H1 (cell line): ENCODE measurements at regions not wholly inside any gene's neighbourhood (a gene's known extent, or its start where the extent isn't known, plus 50 kb on each side); places are given as distances from the start of the nearest gene placed in this dataset.

Experiments
- CTCF ChIA-PET: fragments of 300-600 bp; sonication (Branson Sonifier 250); formaldehyde crosslinking; loops from one replicate; lab custom pipeline; 2021; ENCODE audit not compliant: partially characterized antibody; lab: Charles Lee
- POLR2A ChIA-PET: fragments of 300-600 bp; sonication (Branson Sonifier 250); formaldehyde crosslinking; loops from one replicate; lab custom pipeline; 2021; ENCODE audit warnings: inconsistent platforms; ENCODE audit not compliant: partially characterized antibody; lab: Charles Lee
- DNase-seq, 2 experiments: peaks; one replicate each; pipeline versions ENCODE4 v3.0.0 to v3.0.0-alpha.2; 2010 to 2022; ENCODE audit warnings: low spot score in 2 of 2, low read depth in 1 of 2, mixed read lengths in 1 of 2
- FAIRE-seq: peaks from 2 replicates; lab custom pipeline; 2011; peaks lifted over from hg19 to GRCh38; lab: Jason Lieb, UNC
- H2AFZ ChIP-seq: 2 replicates; pipeline ENCODE4 v1.8.1; 2012; ENCODE audit warnings: low read length, inconsistent platforms
- H2AK5ac ChIP-seq: 2 replicates; pipeline ENCODE4 v1.6.1; 2013; ENCODE audit warnings: low read depth, low read length
- H2BK120ac ChIP-seq: replicated peaks from 2 replicates; pipeline ENCODE3; 2013; ENCODE audit warnings: low read depth, low read length, inconsistent platforms
- H2BK12ac ChIP-seq: 2 replicates; pipeline ENCODE4 v1.6.1; 2013; ENCODE audit warnings: low read depth, low read length
- H2BK15ac ChIP-seq: 2 replicates; pipeline ENCODE4 v1.6.1; 2013; ENCODE audit warnings: low read length
- H2BK20ac ChIP-seq: 2 replicates; pipeline ENCODE4 v1.6.1; 2013; ENCODE audit warnings: low read length
- H2BK5ac ChIP-seq: 2 replicates; pipeline ENCODE4 v1.6.1; 2013; ENCODE audit warnings: low read depth, low read length
- H3K14ac ChIP-seq: 2 replicates; pipeline ENCODE4 v1.6.1; 2013; ENCODE audit warnings: inconsistent platforms; ENCODE audit not compliant: insufficient read length
- H3K18ac ChIP-seq: 2 replicates; pipeline ENCODE4 v1.6.1; 2013; ENCODE audit warnings: low read length; ENCODE audit errors: extremely low read depth
- H3K23ac ChIP-seq: 2 replicates; pipeline ENCODE4 v1.6.1; 2013; ENCODE audit warnings: inconsistent platforms; ENCODE audit not compliant: insufficient read length
- H3K23me2 ChIP-seq: 2 replicates; pipeline ENCODE4 v1.6.1; 2013; ENCODE audit warnings: low read depth, low read length
- H3K27ac ChIP-seq: 2 replicates; pipeline ENCODE4 v1.6.1; 2011; ENCODE audit warnings: low read depth, low read length, inconsistent platforms
- H3K27me3 ChIP-seq, 4 experiments: replicated peaks in 1 of 4; 1 replicate in 1 of 4; 2 replicates in 3 of 4; pipeline versions ENCODE4 v1.6.1 to v1.8.1; 2011 to 2013; ENCODE audit warnings: low read length in 3 of 4, mild to moderate bottlenecking in 3 of 4, inconsistent platforms in 2 of 4, mixed read lengths in 2 of 4, moderate library complexity in 1 of 4; ENCODE audit not compliant: control insufficient read depth in 3 of 4, insufficient read depth in 3 of 4; ENCODE audit errors: extremely low read depth in 1 of 4
- H3K36me3 ChIP-seq, 4 experiments: 2 replicates each; pipeline versions ENCODE4 v1.6.1 to v1.8.1; 2011 to 2013; ENCODE audit warnings: mild to moderate bottlenecking in 4 of 4, low read length in 3 of 4, moderate library complexity in 2 of 4, control low read depth in 1 of 4, inconsistent platforms in 1 of 4; ENCODE audit not compliant: insufficient read depth in 4 of 4, control insufficient read depth in 2 of 4
- H3K4ac ChIP-seq: replicated peaks from 2 replicates; pipeline ENCODE3; 2013; ENCODE audit warnings: low read length, low read depth, mixed read lengths, inconsistent platforms; ENCODE audit not compliant: insufficient read length
- H3K4me1 ChIP-seq, 4 experiments: replicated peaks in 1 of 4; 1 replicate in 1 of 4; 2 replicates in 3 of 4; pipeline versions ENCODE4 v1.6.1 to v1.8.1; 2011 to 2013; ENCODE audit warnings: low read length in 3 of 4, inconsistent platforms in 2 of 4, mixed read lengths in 1 of 4; ENCODE audit not compliant: insufficient read depth in 4 of 4, control insufficient read depth in 3 of 4
- H3K4me2 ChIP-seq, 2 experiments: 2 replicates each; pipeline versions ENCODE4 v1.6.1 to v1.8.1; 2011 to 2013; ENCODE audit warnings: low read depth in 2 of 2, low read length in 2 of 2, control low read depth in 1 of 2, inconsistent platforms in 1 of 2, mild to moderate bottlenecking in 1 of 2; ENCODE audit not compliant: insufficient read depth in 1 of 2
- H3K4me3 ChIP-seq, 4 experiments: fragments of 200-600, 300-600 bp in 1 of 4; sonication (generic), shearing (Covaris generic), sonication (Bioruptor Twin) in 1 of 4; 2 replicates each; pipeline versions ENCODE4 v1.5.1 to v1.8.1; 2011 to 2016; ENCODE audit warnings: low read length in 4 of 4, low read depth in 3 of 4, control low read depth in 2 of 4, inconsistent platforms in 2 of 4, mild to moderate bottlenecking in 2 of 4, mixed read lengths in 1 of 4, moderate library complexity in 1 of 4; ENCODE audit not compliant: insufficient read depth in 2 of 4; ENCODE audit errors: extremely low read depth in 1 of 4
- H3K56ac ChIP-seq: replicated peaks from 2 replicates; pipeline ENCODE3; 2013; ENCODE audit warnings: low read depth, mild to moderate bottlenecking, mixed read lengths, low read length, inconsistent platforms; ENCODE audit not compliant: insufficient read length
- H3K79me1 ChIP-seq: 2 replicates; pipeline ENCODE4 v1.6.1; 2013; ENCODE audit warnings: low read depth, low read length, control low read depth
- H3K79me2 ChIP-seq, 2 experiments: 2 replicates each; pipeline versions ENCODE4 v1.6.1 to v1.8.1; 2012 to 2013; ENCODE audit warnings: low read length in 2 of 2, mild to moderate bottlenecking in 2 of 2, inconsistent platforms in 1 of 2; ENCODE audit not compliant: insufficient read depth in 2 of 2, control insufficient read depth in 1 of 2
- H3K9ac ChIP-seq, 4 experiments: replicated peaks in 1 of 4; 1 replicate in 1 of 4; 2 replicates in 3 of 4; pipeline versions ENCODE4 v1.6.1 to v1.8.1; 2011 to 2013; ENCODE audit warnings: low read depth in 3 of 4, low read length in 3 of 4, control low read depth in 2 of 4, mild to moderate bottlenecking in 2 of 4, moderate library complexity in 2 of 4, inconsistent platforms in 1 of 4; ENCODE audit errors: extremely low read depth in 1 of 4
- H3K9me3 ChIP-seq, 2 experiments: 2 replicates each; pipeline versions ENCODE4 v1.6.1 to v1.8.1; 2012 to 2013; ENCODE audit warnings: mild to moderate bottlenecking in 2 of 2, moderate library complexity in 2 of 2, control low read depth in 1 of 2, inconsistent platforms in 1 of 2, low read depth in 1 of 2, low read length in 1 of 2, mixed read lengths in 1 of 2; ENCODE audit not compliant: insufficient read depth in 2 of 2
- H4K20me1 ChIP-seq, 2 experiments: replicated peaks in 1 of 2; 2 replicates each; pipeline versions ENCODE3 to v1.8.1; 2011 to 2013; ENCODE audit warnings: inconsistent platforms in 2 of 2, low read length in 2 of 2, mild to moderate bottlenecking in 1 of 2; ENCODE audit not compliant: insufficient read depth in 2 of 2, control insufficient read depth in 1 of 2
- H4K5ac ChIP-seq: 2 replicates; pipeline ENCODE4 v1.6.1; 2013; ENCODE audit warnings: low read length, low read depth, mixed read lengths, inconsistent platforms; ENCODE audit not compliant: insufficient read length
- H4K8ac ChIP-seq: 2 replicates; pipeline ENCODE4 v1.8.0; 2013; ENCODE audit warnings: mild to moderate bottlenecking, moderate library complexity, low read length, inconsistent platforms; ENCODE audit not compliant: insufficient read depth; ENCODE audit errors: extremely low read depth
- H4K91ac ChIP-seq: replicated peaks from 2 replicates; pipeline ENCODE3; 2013; ENCODE audit warnings: low read length, mixed read lengths, inconsistent platforms; ENCODE audit not compliant: insufficient read length
- KDM1A ChIP-seq: fragments of 200-600, 300-600 bp; sonication (generic); IDR thresholded peaks from 2 replicates; pipeline ENCODE4 v1.7.1; 2016; ENCODE audit warnings: mild to moderate bottlenecking, low read length, borderline replicate concordance
- SAP30 ChIP-seq: fragments of 300-600 bp; sonication (generic); IDR thresholded peaks from 2 replicates; pipeline ENCODE4 v1.7.1; 2012; ENCODE audit warnings: low read length, moderate library complexity, mild to moderate bottlenecking, inconsistent platforms; ENCODE audit not compliant: insufficient read depth, insufficient replicate concordance
- TEAD4 ChIP-seq: IDR thresholded peaks from 2 replicates; pipeline ENCODE4 v1.6.1; 2012; ENCODE audit warnings: low read depth, low read length, inconsistent platforms, mixed read lengths
- WGBS, 2 experiments: shearing (Covaris generic) in 1 of 2; methylation state at CpG; one replicate each; pipeline versions ENCODE4 v1.1.6 to v1.1.7; 2013 to 2015; ENCODE audit warnings: low lambda C conversion rate in 2 of 2, mixed read lengths in 2 of 2, inconsistent platforms in 1 of 2, low coverage in 1 of 2, missing lambda C conversion rate in 1 of 2; ENCODE audit not compliant: insufficient replicate concordance in 2 of 2, insufficient coverage in 1 of 2, insufficient read length in 1 of 2; ENCODE audit errors: extremely low coverage in 1 of 2, missing lambda C conversion rate in 1 of 2; 5-methylcytosine and 5-hydroxymethylcytosine counted together

- H3K79me2 ChIP-seq: no peaks in the 10 kb centered on the region
- CTCF ChIA-PET: interaction anchor here (0.7 to 7.2 kb wide), 5 partner anchors 14 to 282 kb away, joined by 3 to 69 read pairs (median 4); no protein-coding TSS in a partner anchor
- H3K4me3 ChIP-seq: no peak overlapping the region
- H2BK12ac ChIP-seq: no peak overlapping the region
- no peaks in the 10 kb centered on the region for H3K36me3 ChIP-seq
- no peak overlapping the region for H2BK120ac ChIP-seq
- POLR2A ChIA-PET: interaction anchor here (1.3 kb wide), 1 partner anchor 27 kb away, joined by 4 read pairs; no protein-coding TSS in a partner anchor
- H3K23ac ChIP-seq: no peak overlapping the region
- H2AK5ac ChIP-seq: no peak overlapping the region
- H3K9ac ChIP-seq: no peak overlapping the region
- no peaks in the 10 kb centered on the region for H3K79me1 ChIP-seq
- H3K4me2 ChIP-seq: no peak overlapping the region
- no peak overlapping the region for H2BK20ac ChIP-seq
- H2AFZ ChIP-seq: no peak overlapping the region
- 93% methylated on average over 6 of the region's 6 CpGs; no CpG with 5 or more reads in 1 of the 2 experiments for WGBS, 2 experiments
- H4K91ac ChIP-seq: no peak overlapping the region
- H3K27me3 ChIP-seq: no peaks in the 10 kb centered on the region; a peak in 1 of 7 replicates
- 0 out of 4 replicates have a peak, but pooled peaks cover 0 to under 1% of the 10 kb centered on the region in 2 experiments for H3K9me3 ChIP-seq
- H2BK5ac ChIP-seq: no peak overlapping the region
- DNase-seq (no peak), FAIRE-seq (no peak)
- no peak overlapping the region for H3K18ac ChIP-seq
- no peak overlapping the region for H3K56ac ChIP-seq
- H3K23me2 ChIP-seq: no peaks in the 10 kb centered on the region
- H4K5ac ChIP-seq: no peak overlapping the region
- H4K20me1 ChIP-seq: no peaks in the 10 kb centered on the region
- peaks cover 0 to 4% (median under 1%) of the 10 kb centered on the region in 4 experiments; a peak in 1 of 7 replicates for H3K4me1 ChIP-seq
- H2BK15ac ChIP-seq: no peak overlapping the region
- no peak overlapping the region for H4K8ac ChIP-seq
- H3K4ac ChIP-seq: no peak overlapping the region
- TF ChIP-seq TEAD4: no peak
- no peak for TF ChIP-seq KDM1A
- TF ChIP-seq SAP30: no peak
- no peak overlapping the region for H3K14ac ChIP-seq
- no peak overlapping the region for H3K27ac ChIP-seq
Measured at GRCh38 chr1:182128502-182128901, 67.0 kb upstream of the ZNF648 start.
